ENCODE measurements at regions not wholly inside any gene's neighbourhood (a gene's known extent, or its start where the extent isn't known, plus 50 kb on each side); places are given as distances from the start of the nearest gene placed in this dataset.

- H3K9ac ChIP-seq (ENCODE audit: low read length in 3 of 3) = no peak overlapping the region
- no peaks in the 10 kb centered on the region for H3K27me3 ChIP-seq (ENCODE audit: control insufficient read depth, insufficient read depth, low read length)
- H3K9me3 ChIP-seq (ENCODE audit: control insufficient read depth in 2 of 3, insufficient read depth in 1 of 3, low read length in 3 of 3) = no peaks in the 10 kb centered on the region
- intact Hi-C loops (cut with DNase I) = no loop called here
- no peak for DNase-seq
- no peaks in the 10 kb centered on the region for H3K36me3 ChIP-seq (ENCODE audit: control insufficient read depth in 2 of 3, insufficient read depth in 3 of 3, low read length in 3 of 3)
- no peak for TF ChIP-seq CTCF (IDR thresholded peaks at IDR 0.05; ENCODE audit: borderline replicate concordance, extremely low read depth, insufficient read depth)
- FAIRE-seq = no peak
- no peak overlapping the region for H3K4me3 ChIP-seq (ENCODE audit: low read length in 3 of 3)
- H3K27ac ChIP-seq (ENCODE audit: low read depth in 2 of 2, low read length in 2 of 2) = no peak overlapping the region
- H3K4me1 ChIP-seq (ENCODE audit: control insufficient read depth in 2 of 3, insufficient read depth in 2 of 3, low read depth in 1 of 3, low read length in 3 of 3) = no peaks in the 10 kb centered on the region
Observed at GRCh38 chr4:135186002-135186401, 984.4 kb upstream of the PABPC4L start.

DNA sequence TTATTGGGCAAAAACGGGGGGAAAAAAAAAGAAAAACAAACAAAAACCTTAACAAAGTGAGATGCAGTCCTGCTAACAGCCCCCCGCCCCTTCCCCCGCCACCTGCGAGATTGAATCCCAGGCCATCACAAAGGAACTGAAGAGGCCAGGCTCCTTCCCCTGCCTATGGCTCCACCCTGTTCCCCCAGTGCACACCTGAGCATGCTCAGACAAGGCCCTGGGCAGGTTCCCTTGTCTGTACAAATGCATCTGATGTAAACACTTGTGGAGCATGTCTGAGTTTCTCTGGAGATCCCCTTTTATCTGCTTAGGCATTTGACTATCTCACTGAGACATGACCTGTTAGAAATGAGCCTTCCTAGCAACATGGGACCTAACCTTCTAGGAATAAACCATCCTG is 983.7 kb upstream of the PABPC4L start:
- FAIRE-seq (no peak), DNase-seq (no peak)
- no peaks in the 10 kb centered on the region for H3K4me1 ChIP-seq (ENCODE audit: control insufficient read depth in 2 of 3, insufficient read depth in 2 of 3, low read depth in 1 of 3, low read length in 3 of 3)
- H3K36me3 ChIP-seq (ENCODE audit: control insufficient read depth in 2 of 3, insufficient read depth in 3 of 3, low read length in 3 of 3) = no peaks in the 10 kb centered on the region
- H3K27ac ChIP-seq (ENCODE audit: low read depth in 2 of 2, low read length in 2 of 2) = no peak overlapping the region
- H3K9me3 ChIP-seq (ENCODE audit: control insufficient read depth in 2 of 3, insufficient read depth in 1 of 3, low read length in 3 of 3) = no peaks in the 10 kb centered on the region
- intact Hi-C loops (cut with DNase I) = no loop called here
- no peak overlapping the region for H3K9ac ChIP-seq (ENCODE audit: low read length in 3 of 3)
- no peaks in the 10 kb centered on the region for H3K27me3 ChIP-seq (ENCODE audit: control insufficient read depth, insufficient read depth, low read length)
- TF ChIP-seq CTCF (IDR thresholded peaks at IDR 0.05; ENCODE audit: borderline replicate concordance, extremely low read depth, insufficient read depth) = no peak
- H3K4me3 ChIP-seq (ENCODE audit: low read length in 3 of 3) = no peak overlapping the region

DNA sequence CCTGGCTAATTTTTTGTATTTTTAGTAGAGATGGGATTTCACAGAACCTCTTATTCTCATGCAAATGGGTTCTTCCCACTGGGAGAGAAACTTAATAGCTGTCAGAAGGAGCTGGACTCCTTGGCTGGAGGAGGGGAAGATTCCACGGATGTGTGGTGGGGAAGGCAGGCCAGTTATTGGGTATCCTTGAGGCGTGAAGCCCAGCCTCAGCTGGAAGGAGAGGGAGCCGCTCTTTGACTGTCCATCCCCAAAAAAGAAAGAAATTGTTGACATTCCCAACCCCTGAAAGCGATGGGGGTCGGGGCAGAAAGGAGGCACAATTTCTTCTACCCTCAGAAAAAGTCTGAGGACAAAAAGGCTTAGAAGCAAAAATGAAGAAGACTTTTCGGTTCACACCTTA is 983.1 kb upstream of the PABPC4L start:
- FAIRE-seq = no peak
- Histone ChIP-seq H3K9ac (ENCODE audit: low read length in 3 of 3) (no peak overlapping the region), H3K4me3 (ENCODE audit: low read length in 3 of 3) (no peak overlapping the region), H3K27ac (ENCODE audit: low read depth in 2 of 2, low read length in 2 of 2) (no peak overlapping the region), H3K4me1 (ENCODE audit: control insufficient read depth in 2 of 3, insufficient read depth in 2 of 3, low read depth in 1 of 3, low read length in 3 of 3) (no peaks in the 10 kb centered on the region), H3K9me3 (ENCODE audit: control insufficient read depth in 2 of 3, insufficient read depth in 1 of 3, low read length in 3 of 3) (no peaks in the 10 kb centered on the region), H3K36me3 (ENCODE audit: control insufficient read depth in 2 of 3, insufficient read depth in 3 of 3, low read length in 3 of 3) (no peaks in the 10 kb centered on the region), H3K27me3 (ENCODE audit: control insufficient read depth, insufficient read depth, low read length) (no peaks in the 10 kb centered on the region)
- DNase-seq = no peak
- intact Hi-C loops (cut with DNase I) = no loop called here
- TF ChIP-seq CTCF (IDR thresholded peaks at IDR 0.05; ENCODE audit: borderline replicate concordance, extremely low read depth, insufficient read depth) = no peak

- DNase-seq (no peak), FAIRE-seq (no peak)
- Histone ChIP-seq H3K4me3 (ENCODE audit: low read length in 3 of 3) (no peak overlapping the region), H3K36me3 (ENCODE audit: control insufficient read depth in 2 of 3, insufficient read depth in 3 of 3, low read length in 3 of 3) (no peaks in the 10 kb centered on the region), H3K27me3 (ENCODE audit: control insufficient read depth, insufficient read depth, low read length) (no peaks in the 10 kb centered on the region), H3K9ac (ENCODE audit: low read length in 3 of 3) (no peak overlapping the region), H3K9me3 (ENCODE audit: control insufficient read depth in 2 of 3, insufficient read depth in 1 of 3, low read length in 3 of 3) (no peaks in the 10 kb centered on the region), H3K4me1 (ENCODE audit: control insufficient read depth in 2 of 3, insufficient read depth in 2 of 3, low read depth in 1 of 3, low read length in 3 of 3) (peaks cover 0 to 6% (median 0%) of the 10 kb centered on the region in 3 donors), H3K27ac (ENCODE audit: low read depth in 2 of 2, low read length in 2 of 2) (no peak overlapping the region)
- intact Hi-C loops (cut with DNase I) = no loop called here
- TF ChIP-seq CTCF (IDR thresholded peaks at IDR 0.05; ENCODE audit: borderline replicate concordance, extremely low read depth, insufficient read depth) = no peak
Observed at GRCh38 chr4:135177321-135177720, 975.7 kb upstream of the PABPC4L start.
